GM12878 (cell line): ENCODE measurements at regions not wholly inside any gene's neighbourhood (a gene's known extent, or its start where the extent isn't known, plus 50 kb on each side); places are given as distances from the start of the nearest gene placed in this dataset.

Experiments
- ATAC-seq: fragments of 200-7000 bp; cut with Tn5 transposase; 3 replicates; pipeline ENCODE4 v1.9.1; 2020; ENCODE audit warnings: mild to moderate bottlenecking, moderate library complexity
- BruUV-seq: library from RNA; stranded (reverse); fragments of 400-500 nt; replicated peaks from 2 replicates; lab custom pipeline; 2021; lab: Mats Ljungman, UMichigan
- CTCF ChIA-PET: fragments of 300-600 bp; sonication (Branson Sonifier 250); formaldehyde crosslinking; extraction: SDS; loops from one replicate; lab custom pipeline; 2021; ENCODE audit warnings: inconsistent platforms; lab: Yijun Ruan, JAX
- POLR2A ChIA-PET: fragments of 350-600 bp; formaldehyde crosslinking; extraction: SDS; loops from one replicate; lab custom pipeline; 2021; ENCODE audit warnings: inconsistent platforms; lab: Charles Lee
- RAD21 ChIA-PET: fragments of 300-600 bp; sonication (Branson Sonifier 250); formaldehyde crosslinking; loops from one replicate; lab custom pipeline; 2023; ENCODE audit warnings: antibody characterized with exemption; ENCODE audit not compliant: unreplicated experiment; lab: Charles Lee
- SMC1A ChIA-PET: fragments of 300-600 bp; sonication (Branson Sonifier 250); formaldehyde crosslinking; loops from one replicate; lab custom pipeline; 2023; ENCODE audit not compliant: unreplicated experiment, uncharacterized antibody; lab: Charles Lee
- DNase-seq: peaks from one replicate; pipeline ENCODE4 v3.0.0-alpha.2; 2011; ENCODE audit warnings: low read depth, low spot score
- FAIRE-seq: peaks from 3 replicates; lab custom pipeline; 2011; peaks lifted over from hg19 to GRCh38; lab: Jason Lieb, UNC
- H2AFZ ChIP-seq: 2 replicates; pipeline ENCODE4 v1.6.0; 2011; ENCODE audit warnings: low read depth, low read length, control low read depth; ENCODE audit not compliant: control insufficient read depth
- H3K27ac ChIP-seq: 2 replicates; pipeline ENCODE4 v1.5.1; 2011; ENCODE audit warnings: control low read depth; ENCODE audit not compliant: control insufficient read depth, insufficient read depth
- H3K27me3 ChIP-seq, 2 experiments: replicated peaks in 1 of 2; 2 replicates each; pipeline versions ENCODE4 v1.6.0 to v1.6.1; 2011; ENCODE audit warnings: low read length in 1 of 2; ENCODE audit not compliant: control insufficient read depth in 2 of 2, insufficient read depth in 2 of 2
- H3K36me3 ChIP-seq, 2 experiments: 2 replicates each; pipeline ENCODE4 v1.5.1; 2011; ENCODE audit warnings: low read length in 1 of 2; ENCODE audit not compliant: control insufficient read depth in 2 of 2, insufficient read depth in 2 of 2
- H3K4me1 ChIP-seq: 2 replicates; pipeline ENCODE4 v1.6.1; 2011; ENCODE audit warnings: mild to moderate bottlenecking, low read length, moderate library complexity, mixed read lengths; ENCODE audit not compliant: control insufficient read depth, insufficient read depth
- H3K4me2 ChIP-seq: 2 replicates; pipeline ENCODE4 v1.6.0; 2011; ENCODE audit warnings: control low read depth; ENCODE audit not compliant: control insufficient read depth, insufficient read depth
- H3K4me3 ChIP-seq: fragments of 200-600 bp; sonication (generic); 2 replicates; pipeline ENCODE4 v1.5.1; 2016
- H3K79me2 ChIP-seq: 2 replicates; pipeline ENCODE4 v1.6.0; 2011; ENCODE audit warnings: low read length; ENCODE audit not compliant: control insufficient read depth, insufficient read depth
- H3K9ac ChIP-seq: 2 replicates; pipeline ENCODE4 v1.8.0; 2011; ENCODE audit warnings: low read length, control low read depth, mixed read lengths; ENCODE audit not compliant: control insufficient read depth, insufficient read depth
- H3K9me3 ChIP-seq: replicated peaks from 3 replicates; pipeline ENCODE4 v1.5.1; 2011; ENCODE audit warnings: mild to moderate bottlenecking, low read length; ENCODE audit not compliant: control insufficient read depth, insufficient read depth
- H4K20me1 ChIP-seq: 2 replicates; pipeline ENCODE4 v1.6.0; 2011; ENCODE audit not compliant: control insufficient read depth, insufficient read depth
- ASH2L ChIP-seq: fragments of 300-600, 200-600 bp; sonication (generic); IDR thresholded peaks from 2 replicates; pipeline ENCODE4 v1.6.1; 2017; ENCODE audit warnings: low read depth, mild to moderate bottlenecking, borderline replicate concordance
- BMI1 ChIP-seq: fragments of 450-650 bp; IDR thresholded peaks from 2 replicates; pipeline ENCODE4 v1.6.1; 2016; ENCODE audit warnings: mild to moderate bottlenecking, moderate library complexity, borderline replicate concordance
- CBX5 ChIP-seq: sonication (generic); IDR thresholded peaks from 2 replicates; pipeline ENCODE4 v1.6.1; 2016; ENCODE audit warnings: low read depth, moderate library complexity, mild to moderate bottlenecking, inconsistent platforms
- CEBPB ChIP-seq, 2 experiments: fragments of 150-350 bp in 1 of 2; IDR thresholded peaks; 2 replicates each; pipeline ENCODE4 v1.6.1; 2012 to 2014; ENCODE audit warnings: low read depth in 2 of 2, low read length in 2 of 2, borderline replicate concordance in 1 of 2, inconsistent platforms in 1 of 2
- CHD1 ChIP-seq: IDR thresholded peaks from 2 replicates; pipeline ENCODE4 v1.6.1; 2012; ENCODE audit warnings: low read depth, low read length, improper control_type of control experiment
- HDAC2 ChIP-seq: fragments of 200-600 bp; sonication (generic); IDR thresholded peaks from 2 replicates; pipeline ENCODE4 v1.6.1; 2017
- JUNB ChIP-seq: IDR thresholded peaks from 2 replicates; pipeline ENCODE4 v1.6.1; 2016; ENCODE audit warnings: antibody characterized with exemption, mild to moderate bottlenecking
- MTA3 ChIP-seq: IDR thresholded peaks from 2 replicates; pipeline ENCODE4 v1.6.1; 2012; ENCODE audit warnings: low read length, inconsistent platforms, borderline replicate concordance
- MXI1 ChIP-seq: fragments of 150-350 bp; IDR thresholded peaks from 2 replicates; pipeline ENCODE4 v1.6.1; 2011; ENCODE audit warnings: low read depth, mild to moderate bottlenecking, inconsistent platforms, low read length, improper control_type of control experiment
- POLR2AphosphoS5 ChIP-seq: IDR thresholded peaks from 2 replicates; pipeline ENCODE4 v1.6.1; 2011; ENCODE audit warnings: mild to moderate bottlenecking, low read length, inconsistent platforms
- TBL1XR1 ChIP-seq: IDR thresholded peaks from 2 replicates; pipeline ENCODE4 v1.6.1; 2012; ENCODE audit warnings: low read depth, low read length, improper control_type of control experiment
- USF2 ChIP-seq: IDR thresholded peaks from 2 replicates; pipeline ENCODE4 v1.6.1; 2011; ENCODE audit warnings: low read depth, low read length, improper control_type of control experiment, borderline replicate concordance
- WRNIP1 ChIP-seq: IDR thresholded peaks from 2 replicates; pipeline ENCODE4 v1.6.1; 2011; ENCODE audit warnings: low read depth, low read length, improper control_type of control experiment, borderline replicate concordance
- ZBED1 ChIP-seq: IDR thresholded peaks from 2 replicates; pipeline ENCODE4 v1.6.1; 2016; ENCODE audit warnings: borderline replicate concordance
- WGBS: methylation state at CpG from one replicate; pipeline ENCODE4 v1.1.6; 2016; ENCODE audit warnings: low lambda C conversion rate; ENCODE audit not compliant: insufficient replicate concordance, insufficient coverage; ENCODE audit errors: missing lambda C conversion rate; 5-methylcytosine and 5-hydroxymethylcytosine counted together
- in situ Hi-C: fragments of 300-500 bp; cut with MboI; formaldehyde crosslinking; loops from 9 replicates; pipeline ENCODE4 v1.14.3; 2018; ENCODE audit warnings: mixed read lengths
- intact Hi-C: fragments of 100-400 bp; cut with micrococcal nuclease; formaldehyde crosslinking; loops from one replicate; pipeline ENCODE4 v1.14.2; 2022; ENCODE audit not compliant: unreplicated experiment
- TF ChIP-seq, protein P1 (sequence below): IDR thresholded peaks from 2 replicates; pipeline ENCODE4 v1.6.1; 2011; ENCODE audit warnings: borderline replicate concordance, low read depth, mild to moderate bottlenecking, moderate library complexity, mixed read lengths, low read length; ENCODE audit not compliant: insufficient read depth; ENCODE audit errors: extremely low read length
- TF ChIP-seq, protein P2 (sequence below), 3 experiments: IDR thresholded peaks in 2 of 3; conservative IDR thresholded peaks in 1 of 3; 2 replicates each; pipeline ENCODE4 v1.5.1; 2011; ENCODE audit warnings: low read depth in 3 of 3, low read length in 3 of 3, mild to moderate bottlenecking in 3 of 3, control low read depth in 2 of 3, moderate library complexity in 2 of 3, inconsistent platforms in 1 of 3, mixed read lengths in 1 of 3; ENCODE audit not compliant: control insufficient read depth in 2 of 3, insufficient read depth in 1 of 3; ENCODE audit errors: extremely low read depth in 1 of 3

DNA sequence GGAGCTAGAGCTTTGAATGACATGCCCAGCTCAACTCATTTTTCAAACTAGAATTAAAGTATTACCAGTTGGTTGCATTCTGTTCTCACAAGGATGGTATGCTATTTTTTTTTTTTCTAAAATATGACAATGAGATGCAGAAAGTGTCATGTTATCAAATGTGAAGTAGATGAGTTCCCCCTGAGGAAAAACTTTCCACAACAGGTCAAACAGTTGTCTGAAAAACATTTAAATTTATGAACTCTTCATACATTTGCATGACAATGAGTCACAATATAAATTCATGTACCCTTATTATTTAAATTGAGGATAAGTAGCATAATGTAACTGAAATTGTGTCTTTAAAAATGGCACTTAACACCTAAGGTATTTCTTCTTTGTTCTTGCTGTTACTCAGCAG, 1720.5 kb upstream of the NUDT12 start:
- FAIRE-seq (no peak), ATAC-seq (no peak), DNase-seq (no peak)
- ChIA-PET CTCF (no interaction called here), SMC1A (no interaction called here), POLR2A (no interaction called here), RAD21 (no interaction called here)
- Histone ChIP-seq H3K9me3 (no peaks in the 10 kb centered on the region), H3K79me2 (no peaks in the 10 kb centered on the region), H3K9ac (no peak overlapping the region), H3K4me2 (no peak overlapping the region), H3K27ac (no peak overlapping the region), H2AFZ (no peak overlapping the region), H3K36me3 (no peaks in the 10 kb centered on the region), H3K27me3 (no peaks in the 10 kb centered on the region), H3K4me3 (no peak overlapping the region), H3K4me1 (no peaks in the 10 kb centered on the region), H4K20me1 (no peaks in the 10 kb centered on the region)
- TF ChIP-seq HDAC2 (no peak), MXI1 (no peak)
- TF ChIP-seq, protein P1, sequence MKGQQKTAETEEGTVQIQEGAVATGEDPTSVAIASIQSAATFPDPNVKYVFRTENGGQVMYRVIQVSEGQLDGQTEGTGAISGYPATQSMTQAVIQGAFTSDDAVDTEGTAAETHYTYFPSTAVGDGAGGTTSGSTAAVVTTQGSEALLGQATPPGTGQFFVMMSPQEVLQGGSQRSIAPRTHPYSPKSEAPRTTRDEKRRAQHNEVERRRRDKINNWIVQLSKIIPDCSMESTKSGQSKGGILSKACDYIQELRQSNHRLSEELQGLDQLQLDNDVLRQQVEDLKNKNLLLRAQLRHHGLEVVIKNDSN, result no peak
- BruUV-seq, result no TSS peak
- intact Hi-C loops (no loop called here), in situ Hi-C loops (no loop called here)

DNA sequence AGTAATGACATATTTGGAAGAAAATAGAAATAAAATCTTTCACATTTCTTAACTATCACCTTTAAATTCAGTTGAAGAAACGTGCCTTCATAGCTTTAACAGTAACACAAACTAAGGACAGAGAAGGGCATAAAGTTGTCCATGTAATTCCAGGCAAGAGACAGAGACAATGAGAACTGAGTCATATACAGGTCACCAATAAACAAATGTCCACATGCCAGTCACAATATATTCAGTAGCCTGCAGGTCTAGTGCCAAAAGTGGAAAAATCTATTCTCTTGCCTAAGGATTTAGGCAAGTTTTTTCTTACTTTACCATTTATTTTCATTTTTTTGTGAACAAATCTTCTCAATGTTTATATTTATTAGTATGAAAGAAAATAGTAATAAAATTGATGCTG, 1711.5 kb upstream of the NUDT12 start:
- DNase-seq (no peak), ATAC-seq (no peak), FAIRE-seq (peak; percentile 54)
- SMC1A ChIA-PET, result no interaction called here
- Histone ChIP-seq H3K9ac (no peak overlapping the region), H3K4me1 (no peaks in the 10 kb centered on the region), H3K4me3 (no peak overlapping the region), H3K27ac (no peak overlapping the region), H2AFZ (no peak overlapping the region), H3K79me2 (no peaks in the 10 kb centered on the region), H3K9me3 (no peaks in the 10 kb centered on the region), H3K27me3 (no peaks in the 10 kb centered on the region), H4K20me1 (no peaks in the 10 kb centered on the region), H3K36me3 (no peaks in the 10 kb centered on the region), H3K4me2 (no peak overlapping the region)
- RAD21 ChIA-PET, result no interaction called here
- 5% methylated on average over 1 of the region's 1 CpG for WGBS
- intact Hi-C loops, result no loop called here
- CTCF ChIA-PET, result no interaction called here
- POLR2A ChIA-PET, result no interaction called here
- in situ Hi-C loops, result no loop called here
- no TSS peak for BruUV-seq
- TF ChIP-seq, protein P2, sequence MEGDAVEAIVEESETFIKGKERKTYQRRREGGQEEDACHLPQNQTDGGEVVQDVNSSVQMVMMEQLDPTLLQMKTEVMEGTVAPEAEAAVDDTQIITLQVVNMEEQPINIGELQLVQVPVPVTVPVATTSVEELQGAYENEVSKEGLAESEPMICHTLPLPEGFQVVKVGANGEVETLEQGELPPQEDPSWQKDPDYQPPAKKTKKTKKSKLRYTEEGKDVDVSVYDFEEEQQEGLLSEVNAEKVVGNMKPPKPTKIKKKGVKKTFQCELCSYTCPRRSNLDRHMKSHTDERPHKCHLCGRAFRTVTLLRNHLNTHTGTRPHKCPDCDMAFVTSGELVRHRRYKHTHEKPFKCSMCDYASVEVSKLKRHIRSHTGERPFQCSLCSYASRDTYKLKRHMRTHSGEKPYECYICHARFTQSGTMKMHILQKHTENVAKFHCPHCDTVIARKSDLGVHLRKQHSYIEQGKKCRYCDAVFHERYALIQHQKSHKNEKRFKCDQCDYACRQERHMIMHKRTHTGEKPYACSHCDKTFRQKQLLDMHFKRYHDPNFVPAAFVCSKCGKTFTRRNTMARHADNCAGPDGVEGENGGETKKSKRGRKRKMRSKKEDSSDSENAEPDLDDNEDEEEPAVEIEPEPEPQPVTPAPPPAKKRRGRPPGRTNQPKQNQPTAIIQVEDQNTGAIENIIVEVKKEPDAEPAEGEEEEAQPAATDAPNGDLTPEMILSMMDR (IDR thresholded peaks at IDR 0.05 in 2 of 3, conservative IDR thresholded peaks at IDR 0.05 in 1 of 3; ENCODE audit: control insufficient read depth in 2 of 3, extremely low read depth in 1 of 3, insufficient read depth in 1 of 3, low read depth in 3 of 3, low read length in 3 of 3), result no peak
- TF ChIP-seq CBX5 (no peak), TBL1XR1 (no peak), WRNIP1 (no peak), POLR2AphosphoS5 (no peak), BMI1 (no peak), MTA3 (no peak), ZBED1 (no peak), USF2 (no peak), CEBPB (IDR thresholded peaks at IDR 0.05; ENCODE audit: borderline replicate concordance in 1 of 2, low read depth in 2 of 2, low read length in 2 of 2) (no peak), ASH2L (no peak), CHD1 (no peak), JUNB (no peak)
